ENCODE measurements at regions not wholly inside any gene's neighbourhood (a gene's known extent, or its start where the extent isn't known, plus 50 kb on each side); places are given as distances from the start of the nearest gene placed in this dataset.

GRCh38 chr9:16025627-16026026 lies 472.8 kb downstream of the CCDC171 start:
- DNase-seq: no peak

- DNase-seq: no peak
Measured at GRCh38 chr9:16026886-16027285, 474.0 kb downstream of the CCDC171 start.

DNA sequence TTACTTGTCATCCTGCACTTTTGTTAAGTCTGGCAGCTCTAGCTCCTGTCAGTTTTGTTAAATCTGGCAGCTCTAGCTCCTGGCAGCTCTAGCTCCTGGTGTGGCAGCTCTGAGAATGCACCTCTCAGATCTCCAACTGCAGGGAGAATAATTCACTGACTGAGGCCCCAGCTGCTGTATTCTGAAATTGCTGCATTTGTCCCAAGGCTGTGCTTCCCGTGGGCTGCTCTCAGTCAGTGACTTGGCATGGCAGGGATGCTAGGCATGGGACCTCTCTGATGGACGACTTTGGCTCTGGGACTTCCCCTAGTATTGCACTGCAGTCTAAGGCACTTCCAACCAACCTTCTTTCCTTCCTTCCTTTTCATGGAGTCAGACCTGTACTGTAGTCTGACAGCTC lies 475.7 kb downstream of the CCDC171 start:
- no peak for DNase-seq

DNA sequence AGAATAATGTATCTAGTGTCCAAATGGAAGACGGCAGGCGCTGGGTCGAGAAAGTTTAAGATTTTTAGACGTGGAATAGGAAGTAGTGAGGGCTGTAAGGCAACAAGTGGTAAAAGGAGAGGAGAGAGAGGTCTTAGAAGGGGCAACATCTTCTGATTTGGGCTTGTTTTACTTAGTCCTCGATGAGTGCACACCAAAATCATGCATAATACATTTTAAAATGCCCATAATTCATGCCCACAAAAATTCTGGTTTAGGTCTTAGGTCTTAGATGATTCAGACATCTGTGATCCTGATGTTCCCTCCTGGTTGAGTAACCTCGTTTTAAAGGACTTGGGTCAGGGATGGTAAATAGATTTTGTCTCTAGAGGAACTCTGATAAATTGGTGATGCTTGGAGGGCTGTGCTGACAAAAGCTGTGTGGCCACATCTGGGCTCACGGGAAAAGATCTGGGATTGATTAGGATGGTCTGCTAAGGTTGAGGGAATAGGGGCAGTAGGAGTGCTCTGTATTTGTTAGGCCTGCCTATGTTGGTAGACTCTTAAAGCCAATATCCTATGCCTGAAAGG lies 476.3 kb downstream of the CCDC171 start:
- no peak for DNase-seq

GRCh38 chr9:16029796-16030363 lies 477.0 kb downstream of the CCDC171 start:
- no peak for DNase-seq

DNA sequence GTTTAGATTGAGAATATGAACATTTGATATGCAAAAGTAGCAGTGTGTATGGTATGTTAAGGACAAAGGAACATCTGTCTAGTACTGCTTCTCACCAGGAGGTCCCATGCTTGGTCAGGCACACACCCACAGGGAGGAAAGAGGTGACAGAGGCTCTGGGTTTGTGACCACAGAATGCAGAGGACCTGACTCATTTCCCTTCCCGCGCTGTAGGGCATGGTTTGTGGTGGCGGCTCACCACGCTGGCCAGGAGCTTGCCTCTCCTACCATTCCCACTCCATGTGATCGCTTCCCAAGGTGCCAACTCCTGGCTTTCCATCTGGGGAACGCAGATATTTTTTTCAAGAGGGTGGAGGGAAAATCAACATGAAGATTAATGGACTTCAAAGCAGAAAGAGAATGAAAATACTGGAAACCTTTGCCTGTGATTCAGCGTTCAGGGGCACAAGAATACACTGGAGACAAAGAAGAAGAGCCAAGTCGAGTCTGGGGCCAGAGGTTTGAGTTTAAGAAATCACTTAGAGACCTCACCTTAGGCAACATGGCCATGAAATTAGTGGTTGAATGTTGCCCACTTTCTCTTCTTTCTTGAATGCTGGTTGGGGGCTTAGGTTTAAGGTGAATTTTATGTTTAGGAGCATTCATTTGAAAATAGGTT lies 477.8 kb downstream of the CCDC171 start:
- no peak for DNase-seq

DNA sequence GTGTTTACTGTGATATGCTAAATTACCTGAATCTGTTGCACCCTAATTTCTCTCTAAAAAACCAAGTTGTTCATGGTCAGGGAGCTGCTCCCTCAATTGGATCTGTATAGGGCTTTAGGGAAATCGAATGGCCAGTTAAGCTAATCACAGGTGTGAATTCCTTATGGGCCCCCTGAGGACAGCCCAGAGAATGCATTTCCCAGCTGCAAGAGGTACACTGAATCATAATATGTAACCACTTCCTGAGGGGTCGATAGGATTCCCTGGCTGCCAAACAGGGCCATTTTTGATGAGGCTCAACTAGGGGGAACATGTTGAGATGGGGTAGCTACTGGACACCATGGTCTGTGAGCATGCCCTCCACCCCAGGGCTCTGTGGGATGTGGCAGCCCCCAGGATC lies 478.6 kb downstream of the CCDC171 start:
- DNase-seq: no peak

DNA sequence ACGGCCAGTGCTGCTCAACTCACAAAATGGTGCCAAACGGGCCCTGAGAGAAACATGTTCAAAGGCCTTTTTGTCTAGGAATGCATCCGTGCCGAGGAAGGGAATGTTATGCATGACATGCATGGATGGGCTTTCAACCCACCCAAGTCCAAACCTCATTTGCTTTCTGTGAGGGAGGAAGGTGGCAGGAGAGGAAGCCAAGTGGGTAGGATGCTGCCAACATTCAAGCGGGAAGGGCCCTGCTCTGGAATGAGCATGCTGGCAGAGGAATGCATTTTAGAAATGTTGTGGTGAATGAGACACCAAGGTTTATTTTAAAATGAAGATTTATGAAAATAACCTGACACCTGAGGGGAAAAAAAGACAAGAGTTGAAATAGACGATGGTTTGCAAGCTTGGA lies 479.1 kb downstream of the CCDC171 start:
- DNase-seq: no peak

DNA sequence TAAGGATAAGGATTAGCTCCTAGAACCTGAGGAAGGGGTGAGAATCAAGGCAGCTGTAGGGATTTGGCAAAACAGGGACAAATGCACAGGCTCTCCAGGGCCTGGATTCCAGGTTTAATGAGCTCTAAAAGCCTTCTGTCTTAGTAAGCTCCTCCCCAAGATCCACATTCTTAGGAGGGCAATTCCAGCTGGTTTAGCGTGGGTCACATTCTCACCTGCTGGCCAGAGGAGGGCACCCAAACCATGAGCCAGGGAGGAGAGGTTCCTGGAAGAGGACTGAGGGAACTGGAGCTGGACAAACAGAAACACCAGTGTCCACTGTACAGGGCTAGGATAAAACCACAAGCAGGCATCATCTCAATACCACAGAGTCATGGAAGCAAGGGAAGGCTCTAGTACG lies 480.0 kb downstream of the CCDC171 start:
- DNase-seq: no peak

DNA sequence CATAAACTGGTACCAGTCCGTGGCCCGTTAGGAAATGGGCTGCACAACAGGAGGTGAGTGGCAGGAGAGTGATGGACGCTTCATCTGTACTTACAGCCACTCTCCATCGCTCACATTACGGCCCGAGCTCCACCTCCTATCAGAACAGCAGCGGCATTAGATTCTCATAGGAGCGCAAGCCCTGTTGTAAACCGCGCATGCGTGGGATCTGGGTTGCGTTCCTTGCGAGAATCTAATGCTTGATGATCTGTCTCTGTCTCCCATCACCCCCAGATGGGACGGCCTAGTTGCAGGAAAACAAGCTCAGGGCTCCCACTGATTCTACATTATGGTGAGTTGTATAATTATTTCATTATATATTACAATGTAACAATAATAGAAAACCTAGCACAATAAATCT lies 480.4 kb downstream of the CCDC171 start:
- no peak for DNase-seq

DNA sequence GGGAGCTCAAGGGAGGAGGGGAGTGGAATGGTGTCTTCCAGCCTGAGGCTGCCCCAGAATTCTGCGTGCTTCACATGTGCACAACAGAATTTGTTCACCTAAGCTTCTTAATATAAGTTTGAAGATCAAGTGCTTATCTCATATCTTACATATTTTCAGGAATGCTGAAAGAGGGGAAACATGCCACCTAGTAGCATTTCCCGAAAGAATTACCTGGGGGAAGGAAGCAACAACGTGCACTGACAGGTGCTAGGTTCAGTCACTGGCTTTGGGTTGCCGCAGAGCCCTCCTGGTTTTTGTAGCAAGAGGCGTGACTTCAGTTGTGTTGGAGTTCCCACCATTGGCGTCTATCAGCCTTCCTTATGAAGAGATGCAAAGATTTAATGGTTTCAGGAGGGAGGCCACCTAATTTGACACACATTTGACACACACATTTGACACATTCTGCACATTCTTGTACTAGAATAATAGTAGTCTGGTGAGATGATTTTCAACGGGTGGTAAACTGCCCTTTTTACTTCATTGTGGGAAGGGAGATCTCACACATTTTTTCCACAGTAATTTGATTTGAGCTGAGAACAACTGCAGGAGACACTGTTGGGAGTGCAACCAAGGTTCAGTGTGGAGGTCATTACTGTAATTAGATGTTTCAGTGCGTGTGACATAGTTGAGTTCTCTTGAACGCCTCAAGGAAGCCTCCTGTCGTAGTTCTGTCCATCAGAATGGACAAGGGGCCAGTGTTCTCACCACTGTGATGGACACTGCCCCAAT lies 481.3 kb downstream of the CCDC171 start:
- no peak for DNase-seq

DNA sequence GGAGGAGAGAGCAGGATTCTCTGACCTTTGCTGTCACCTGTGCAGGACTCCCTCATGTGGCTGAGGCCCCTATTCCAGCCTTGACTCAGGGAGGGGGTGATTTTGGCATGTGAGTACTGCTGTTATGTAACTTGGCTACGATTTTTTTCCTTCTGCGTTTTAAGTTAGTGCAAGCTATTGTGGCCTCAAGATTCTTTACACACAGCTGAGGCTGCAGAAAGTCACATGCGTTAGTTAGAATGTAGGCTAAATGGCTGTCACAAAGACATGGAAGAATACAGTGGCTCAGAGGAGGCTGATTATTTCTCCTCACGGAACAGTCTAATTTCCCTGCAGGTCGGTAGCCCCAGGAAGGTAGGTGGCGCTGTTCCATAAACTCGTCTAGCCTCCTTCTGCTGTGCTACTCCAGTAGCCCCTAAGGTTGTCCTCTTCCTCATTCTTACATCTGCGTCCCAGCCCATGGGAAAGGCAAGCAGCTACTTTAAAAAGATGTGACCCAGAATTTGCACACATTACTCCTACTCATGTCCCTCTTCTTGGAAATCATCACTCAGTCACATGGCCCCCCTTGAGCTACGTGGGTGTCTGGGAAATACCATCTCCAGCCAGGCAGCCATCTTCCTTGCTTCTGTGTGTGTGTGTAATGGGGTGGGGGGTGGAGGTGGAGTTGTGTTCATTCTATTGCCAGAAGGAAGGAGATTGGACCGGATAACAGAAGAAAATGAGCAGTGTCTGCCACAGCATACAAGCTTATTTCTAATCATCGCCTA lies 486.6 kb downstream of the CCDC171 start:
- peak in 2 of 14 donors; percentile 1 to 9 for DNase-seq

- no peak for DNase-seq
Measured at GRCh38 chr9:16039988-16040761, 487.3 kb downstream of the CCDC171 start.

DNA sequence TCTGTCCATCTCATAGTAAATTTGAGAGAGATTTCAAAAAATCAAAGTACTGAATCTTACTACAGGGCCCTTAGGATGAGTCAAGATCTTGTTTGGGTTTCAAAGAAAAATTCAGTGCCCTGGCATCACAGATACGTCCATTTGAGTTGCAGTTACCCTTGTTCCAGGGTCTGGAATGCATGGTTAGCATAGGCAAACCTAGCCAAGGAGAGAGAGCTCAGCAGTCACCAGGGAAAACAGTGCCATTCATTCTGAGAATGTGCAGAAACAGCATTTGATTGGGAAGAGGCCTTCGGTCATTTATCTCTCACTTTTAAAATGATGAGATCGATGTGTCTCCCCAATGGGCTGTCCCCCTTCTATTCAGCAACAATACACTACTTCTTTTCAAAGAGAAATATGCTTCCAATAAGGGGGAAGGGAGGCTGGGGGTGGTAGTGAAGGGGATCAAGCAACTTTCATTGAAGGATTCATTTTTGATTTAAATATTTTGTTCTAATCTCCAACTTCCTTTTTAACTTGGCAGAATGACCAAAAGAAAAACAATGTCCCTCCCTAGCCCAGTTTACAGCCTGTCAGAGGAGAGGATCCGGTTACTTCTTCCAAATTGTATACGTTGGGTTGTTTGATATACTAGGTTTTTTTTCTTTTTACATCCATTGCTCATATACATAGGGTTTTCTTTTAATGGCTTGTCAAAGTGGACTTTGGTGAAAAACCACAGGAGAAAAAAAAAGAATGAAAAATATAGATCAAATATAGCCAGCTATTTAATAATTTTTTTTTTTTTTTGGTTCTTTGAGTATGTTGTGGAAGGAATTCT lies 491.1 kb downstream of the CCDC171 start:
- DNase-seq: no peak

GRCh38 chr9:16044579-16044881 lies 491.7 kb downstream of the CCDC171 start:
- no peak for DNase-seq

GRCh38 chr9:16045651-16046280 lies 492.9 kb downstream of the CCDC171 start:
- DNase-seq: no peak

DNA sequence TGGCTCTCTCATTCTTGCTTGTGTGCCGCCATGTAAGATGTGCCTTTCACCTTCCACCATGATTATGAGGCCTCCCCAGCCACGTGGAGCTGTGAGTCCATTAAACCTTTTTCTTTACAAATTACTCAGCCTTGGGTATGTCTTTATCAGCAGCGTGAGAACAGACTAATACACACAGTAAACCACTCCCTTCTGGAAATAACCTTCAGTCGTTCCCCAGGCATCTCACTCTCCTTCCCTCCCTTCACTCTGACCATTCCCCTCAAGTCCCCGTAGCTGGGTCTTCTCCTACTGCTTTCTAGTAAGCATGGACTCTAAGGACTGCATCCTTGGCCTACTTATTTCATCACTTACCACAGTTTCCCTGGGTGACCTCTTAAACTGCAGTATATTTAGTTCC lies 493.9 kb downstream of the CCDC171 start:
- no peak for DNase-seq

GRCh38 chr9:16048129-16048528 lies 495.3 kb downstream of the CCDC171 start:
- no peak for DNase-seq

DNA sequence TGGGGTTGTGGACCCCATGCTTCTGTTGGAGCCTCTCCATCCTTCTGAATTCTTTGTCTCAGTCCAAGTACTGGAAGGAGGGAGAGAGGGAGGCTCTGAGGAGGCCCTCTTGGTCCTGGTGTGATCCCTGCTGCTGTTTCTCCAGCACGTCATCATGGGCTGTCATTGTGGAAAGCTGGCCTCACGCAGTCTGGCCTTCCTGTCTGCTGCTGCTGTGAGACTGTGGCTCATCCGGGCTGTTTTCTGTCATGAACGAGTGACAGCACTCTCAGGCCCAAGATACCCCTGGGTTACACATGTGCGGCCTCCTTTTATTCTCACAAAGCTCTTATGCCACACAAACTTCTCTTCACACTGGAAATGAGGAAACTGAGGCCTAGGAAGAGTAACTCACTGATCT lies 499.3 kb downstream of the CCDC171 start:
- no peak for DNase-seq

DNA sequence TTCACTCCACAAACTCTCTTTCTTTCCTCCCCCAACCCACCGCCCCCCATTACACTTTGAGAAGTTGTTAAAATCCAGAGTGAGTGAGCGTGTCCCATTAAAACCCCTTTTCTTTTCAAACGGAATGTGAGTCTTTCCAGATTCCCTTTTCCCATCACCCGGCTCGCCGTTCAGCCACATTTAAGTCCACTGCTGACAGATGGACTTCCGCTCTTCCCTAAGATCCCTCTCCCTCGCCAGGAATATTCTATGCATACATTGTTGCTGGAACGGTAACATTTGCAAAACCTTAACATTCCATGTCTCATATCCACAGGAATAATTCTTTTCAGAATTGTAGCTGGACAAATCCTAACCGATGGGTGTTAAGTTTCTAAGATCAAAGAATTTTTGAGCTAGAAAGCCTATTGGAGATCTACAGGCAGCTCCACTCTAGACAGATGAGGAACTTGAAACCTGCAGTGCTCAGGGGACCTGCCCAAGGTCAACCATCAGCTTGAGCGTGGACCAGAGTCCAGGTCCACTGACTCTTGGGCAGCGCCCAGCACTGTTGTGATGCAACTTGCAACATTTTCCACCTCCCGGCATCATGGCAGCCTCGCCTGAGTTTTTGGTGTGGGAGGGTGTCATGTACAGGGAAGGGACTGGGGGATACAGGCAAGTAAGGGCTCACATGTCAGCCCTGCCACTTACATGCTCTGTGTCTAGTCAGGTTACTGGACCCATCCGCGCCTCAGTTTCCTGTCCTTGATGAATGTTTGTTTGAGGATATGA lies 500.1 kb downstream of the CCDC171 start:
- DNase-seq: no peak
